ENCODE measurements at regions not wholly inside any gene's neighbourhood (a gene's known extent, or its start where the extent isn't known, plus 50 kb on each side); places are given as distances from the start of the nearest gene placed in this dataset.
"Not testable (repeated sequence)": the region's sequence is repeated elsewhere in the genome, so short reads cannot be mapped to it uniquely, and the experiment has no call there.

DNA sequence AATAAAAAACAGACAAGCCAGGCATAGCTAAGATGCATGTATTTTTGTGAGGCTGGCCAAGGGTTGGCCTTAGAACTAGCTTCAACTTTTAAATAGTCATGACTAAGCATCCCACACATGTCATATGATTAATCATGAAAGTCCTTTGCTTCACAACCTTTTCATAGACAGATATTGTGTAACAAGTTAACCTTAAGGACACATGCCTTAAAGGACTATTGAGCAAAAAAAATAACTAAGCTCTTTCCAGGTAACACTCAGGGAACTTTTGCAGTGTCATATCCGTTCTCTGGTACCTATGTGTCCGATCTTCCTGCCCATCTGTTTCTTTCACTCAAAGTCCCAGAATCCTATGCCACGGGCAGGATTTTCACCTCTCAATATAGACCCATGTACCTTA lies 498.4 kb downstream of the STK39 start:
- H3K4me3 ChIP-seq: no peak overlapping the region
- intact Hi-C loops (cut with DNase I): no loop called here

DNA sequence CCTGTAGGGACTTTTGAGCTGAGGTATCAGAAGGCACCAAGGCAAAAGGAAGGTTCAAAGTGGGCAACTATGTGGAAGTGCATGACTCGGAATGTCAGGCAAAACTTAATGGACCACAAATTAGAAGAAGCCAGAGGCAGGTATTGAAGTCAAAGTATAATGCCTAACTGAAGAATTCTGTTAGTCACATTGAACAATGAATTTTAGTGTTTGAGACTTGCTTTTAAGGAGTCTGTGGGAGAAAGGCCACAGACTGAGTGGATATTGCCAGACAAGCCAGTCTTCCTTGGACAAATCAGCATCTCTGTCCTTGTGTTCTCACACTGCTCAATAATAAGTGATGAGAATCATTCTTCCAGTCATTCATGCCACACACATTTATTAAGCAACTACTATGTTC lies 498.9 kb downstream of the STK39 start:
- Histone ChIP-seq H3K27me3 (no peaks in the 10 kb centered on the region), H3K4me1 (no peaks in the 10 kb centered on the region), H3K36me3 (no peaks in the 10 kb centered on the region), H3K4me3 (no peak overlapping the region), H3K9me3 (no peaks in the 10 kb centered on the region), H3K27ac (no peak overlapping the region)
- no peak for DNase-seq (ENCODE audit: low spot score in 2 of 2)
- TF ChIP-seq, protein P1, sequence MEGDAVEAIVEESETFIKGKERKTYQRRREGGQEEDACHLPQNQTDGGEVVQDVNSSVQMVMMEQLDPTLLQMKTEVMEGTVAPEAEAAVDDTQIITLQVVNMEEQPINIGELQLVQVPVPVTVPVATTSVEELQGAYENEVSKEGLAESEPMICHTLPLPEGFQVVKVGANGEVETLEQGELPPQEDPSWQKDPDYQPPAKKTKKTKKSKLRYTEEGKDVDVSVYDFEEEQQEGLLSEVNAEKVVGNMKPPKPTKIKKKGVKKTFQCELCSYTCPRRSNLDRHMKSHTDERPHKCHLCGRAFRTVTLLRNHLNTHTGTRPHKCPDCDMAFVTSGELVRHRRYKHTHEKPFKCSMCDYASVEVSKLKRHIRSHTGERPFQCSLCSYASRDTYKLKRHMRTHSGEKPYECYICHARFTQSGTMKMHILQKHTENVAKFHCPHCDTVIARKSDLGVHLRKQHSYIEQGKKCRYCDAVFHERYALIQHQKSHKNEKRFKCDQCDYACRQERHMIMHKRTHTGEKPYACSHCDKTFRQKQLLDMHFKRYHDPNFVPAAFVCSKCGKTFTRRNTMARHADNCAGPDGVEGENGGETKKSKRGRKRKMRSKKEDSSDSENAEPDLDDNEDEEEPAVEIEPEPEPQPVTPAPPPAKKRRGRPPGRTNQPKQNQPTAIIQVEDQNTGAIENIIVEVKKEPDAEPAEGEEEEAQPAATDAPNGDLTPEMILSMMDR (IDR thresholded peaks at IDR 0.05): no peak
- intact Hi-C loops (cut with DNase I): no loop called here

More for the DNA sequence above, 498.4 kb downstream of the STK39 start:
- DNase-seq (ENCODE audit: low spot score in 2 of 2): no peak
- no peak overlapping the region for H3K27ac ChIP-seq
- no peaks in the 10 kb centered on the region for H3K9me3 ChIP-seq
- H3K27me3 ChIP-seq: no peaks in the 10 kb centered on the region
- H3K4me1 ChIP-seq: no peaks in the 10 kb centered on the region
- no peaks in the 10 kb centered on the region for H3K36me3 ChIP-seq
- TF ChIP-seq, protein P1 (IDR thresholded peaks at IDR 0.05): no peak

DNA sequence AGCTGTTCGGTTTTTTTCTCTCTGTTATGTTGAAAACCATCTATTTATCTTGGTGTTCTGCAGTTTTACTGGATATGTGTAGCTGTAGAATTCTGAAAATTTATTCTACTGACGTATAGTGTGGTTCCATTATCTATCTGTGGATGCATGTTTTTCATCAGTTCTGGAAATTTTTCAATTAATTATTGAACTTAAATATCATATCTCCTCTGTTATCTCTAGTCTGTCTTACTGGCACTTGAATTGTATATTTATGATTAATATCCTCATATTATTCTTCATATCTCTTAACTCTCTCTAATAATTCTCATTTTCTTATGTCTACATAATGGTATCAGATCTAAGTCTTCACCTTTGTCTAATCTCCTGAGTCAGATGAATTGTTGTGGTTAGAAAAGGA lies 501.7 kb downstream of the STK39 start:
- H3K4me3 ChIP-seq: no peak overlapping the region
- no peak for DNase-seq (ENCODE audit: low spot score in 2 of 2)
- H3K36me3 ChIP-seq: no peaks in the 10 kb centered on the region
- H3K27me3 ChIP-seq: no peaks in the 10 kb centered on the region
- no peak overlapping the region for H3K27ac ChIP-seq
- TF ChIP-seq, protein P1 (IDR thresholded peaks at IDR 0.05): no peak
- no peaks in the 10 kb centered on the region for H3K4me1 ChIP-seq
- no peaks in the 10 kb centered on the region for H3K9me3 ChIP-seq
- intact Hi-C loops (cut with DNase I): no loop called here

DNA sequence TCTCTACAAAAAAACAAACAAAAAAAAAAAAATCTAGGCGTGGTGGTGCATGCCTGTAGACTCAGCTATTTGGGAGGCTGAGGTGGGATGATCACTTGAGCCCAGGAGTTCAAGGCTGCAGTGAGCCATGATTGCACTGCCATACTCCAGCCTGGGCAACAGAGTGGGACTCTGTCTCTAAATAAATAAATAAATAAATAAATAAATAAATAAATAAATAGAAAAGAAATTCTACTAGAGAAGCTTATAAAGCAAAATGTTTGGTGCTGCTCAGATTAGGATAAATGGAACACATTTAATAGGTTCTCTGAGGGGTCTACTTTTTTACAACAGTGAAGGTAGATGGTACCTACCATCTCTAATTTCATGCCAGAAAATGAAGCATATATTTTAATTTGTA lies 507.5 kb downstream of the STK39 start:
- not testable (repeated sequence) for DNase-seq (ENCODE audit: low spot score in 2 of 2)

DNA sequence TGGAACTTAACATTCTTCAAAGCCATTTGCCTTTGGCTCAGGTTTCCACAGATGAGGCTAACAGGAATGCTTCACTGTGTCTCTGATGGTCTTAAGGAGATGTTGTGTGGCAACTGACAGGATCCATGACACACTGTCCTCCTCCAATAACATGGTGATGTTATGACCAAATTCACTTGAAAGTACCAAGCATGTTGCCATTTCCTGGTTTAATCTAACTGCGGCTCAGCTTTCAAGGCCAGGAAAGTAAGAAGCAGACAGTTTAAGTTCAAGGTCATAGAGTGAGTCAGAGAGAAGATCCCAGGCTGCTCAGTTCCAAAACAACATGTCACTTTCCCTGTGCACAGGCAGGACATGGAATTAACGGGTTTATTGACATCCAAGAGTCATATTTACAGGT lies 513.6 kb downstream of the STK39 start:
- intact Hi-C loops (cut with DNase I): no loop called here
- Histone ChIP-seq H3K36me3 (no peaks in the 10 kb centered on the region), H3K4me3 (no peak overlapping the region), H3K27me3 (no peaks in the 10 kb centered on the region), H3K4me1 (no peaks in the 10 kb centered on the region), H3K9me3 (no peaks in the 10 kb centered on the region), H3K27ac (no peak overlapping the region)
- no peak for DNase-seq (ENCODE audit: low spot score in 2 of 2)
- TF ChIP-seq, protein P1 (IDR thresholded peaks at IDR 0.05): no peak

More for the DNA sequence above, 507.5 kb downstream of the STK39 start:
- H3K36me3 ChIP-seq; H3K27ac ChIP-seq; intact Hi-C loops (cut with DNase I); H3K4me3 ChIP-seq; H3K9me3 ChIP-seq; H3K27me3 ChIP-seq; H3K4me1 ChIP-seq: not testable (repeated sequence)

DNA sequence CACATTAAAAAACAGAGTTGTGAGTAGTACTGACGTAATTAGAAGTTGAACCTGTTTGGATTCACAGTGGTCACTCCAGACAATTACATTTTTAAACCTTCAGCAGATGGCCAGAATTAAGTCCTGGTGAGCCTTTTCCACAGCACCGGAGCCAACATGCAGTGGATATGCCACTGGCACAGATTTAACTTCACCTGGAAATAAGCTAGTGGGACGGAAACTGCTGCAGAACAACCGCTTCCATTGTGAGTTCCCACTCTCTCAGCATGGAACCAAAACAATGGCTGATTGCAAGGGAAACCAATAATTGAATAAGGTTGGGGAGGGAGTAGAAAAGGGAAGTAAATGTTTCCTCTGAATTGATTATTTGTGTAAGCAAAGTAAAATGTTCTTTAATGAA lies 515.1 kb downstream of the STK39 start:
- intact Hi-C loops (cut with DNase I): no loop called here
- no peak for DNase-seq (ENCODE audit: low spot score in 2 of 2)
- H3K4me1 ChIP-seq: no peaks in the 10 kb centered on the region
- H3K4me3 ChIP-seq: no peak overlapping the region
- TF ChIP-seq, protein P1 (IDR thresholded peaks at IDR 0.05): no peak
- H3K36me3 ChIP-seq: no peaks in the 10 kb centered on the region
- H3K9me3 ChIP-seq: no peaks in the 10 kb centered on the region
- no peak overlapping the region for H3K27ac ChIP-seq
- H3K27me3 ChIP-seq: no peaks in the 10 kb centered on the region
